Dendritic cell treated with granulocyte-macrophage colony-stimulating factor and Interleukin-4, amounts not matched to agents 40 ng/mL and 50 ng/mL, for 4 days (primary cell): ENCODE measurements at regions not wholly inside any gene's neighbourhood (a gene's known extent, or its start where the extent isn't known, plus 50 kb on each side); places are given as distances from the start of the nearest gene placed in this dataset.
"Not testable (repeated sequence)": the region's sequence is repeated elsewhere in the genome, so short reads cannot be mapped to it uniquely, and the experiment has no call there.

Experiments
- H3K27ac Mint-ChIP-seq: one replicate; pipeline ENCODE4 v1.8.0; 2022; ENCODE audit warnings: mild to moderate bottlenecking, mixed read lengths
- H3K27me3 Mint-ChIP-seq: one replicate; pipeline ENCODE4 v1.8.0; 2022; ENCODE audit warnings: mild to moderate bottlenecking, mixed read lengths
- H3K36me3 Mint-ChIP-seq: one replicate; pipeline ENCODE4 v1.8.0; 2022; ENCODE audit warnings: low read depth, mixed read lengths
- H3K4me1 Mint-ChIP-seq: one replicate; pipeline ENCODE4 v1.8.0; 2022; ENCODE audit warnings: low read depth, mixed read lengths
- H3K4me3 Mint-ChIP-seq: one replicate; pipeline ENCODE4 v1.8.0; 2022; ENCODE audit warnings: mild to moderate bottlenecking, moderate library complexity, mixed read lengths
- H3K9me3 Mint-ChIP-seq: one replicate; pipeline ENCODE4 v1.8.0; 2022; ENCODE audit warnings: mixed read lengths
- intact Hi-C: fragments of 100-400 bp; cut with micrococcal nuclease; formaldehyde crosslinking; loops from one replicate; pipeline ENCODE4 v1.15.0; 2022

GRCh38 chr1:215376544-215377264 lies 190.4 kb upstream of the KCTD3 start:
- no peaks in the 10 kb centered on the region for H3K36me3 Mint-ChIP-seq
- intact Hi-C loops, result no loop called here
- H3K4me3 Mint-ChIP-seq, result no peak overlapping the region
- H3K4me1 Mint-ChIP-seq, result no peaks in the 10 kb centered on the region
- no peaks in the 10 kb centered on the region for H3K9me3 Mint-ChIP-seq
- H3K27ac Mint-ChIP-seq, result no peak overlapping the region
- no peaks in the 10 kb centered on the region for H3K27me3 Mint-ChIP-seq

DNA sequence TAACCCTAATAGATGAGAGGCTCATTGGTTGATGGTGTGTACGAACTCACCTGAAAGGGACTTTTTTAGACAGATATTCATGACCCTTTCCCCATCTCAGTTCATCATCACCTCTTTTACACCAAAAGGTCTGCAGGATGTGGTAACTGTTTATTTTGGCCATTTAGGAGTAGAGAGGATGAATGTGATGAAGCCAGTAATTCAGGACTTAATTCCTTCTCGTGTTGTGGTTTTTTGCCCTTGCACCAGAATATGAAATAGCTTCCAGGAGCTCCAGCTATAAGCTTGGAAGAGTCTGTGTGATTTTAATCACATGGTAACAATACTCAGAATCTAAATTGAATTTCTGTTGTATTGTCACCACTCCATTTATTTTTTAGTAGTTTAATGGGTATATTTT lies 189.4 kb upstream of the KCTD3 start:
- Mint-ChIP-seq H3K27ac (no peak overlapping the region), H3K27me3 (no peaks in the 10 kb centered on the region), H3K9me3 (no peaks in the 10 kb centered on the region), H3K4me1 (no peaks in the 10 kb centered on the region), H3K4me3 (no peak overlapping the region), H3K36me3 (no peaks in the 10 kb centered on the region)
- intact Hi-C loops, result no loop called here

- intact Hi-C loops, result no loop called here
- Mint-ChIP-seq H3K27ac (no peak overlapping the region), H3K9me3 (no peaks in the 10 kb centered on the region), H3K36me3 (no peaks in the 10 kb centered on the region), H3K4me3 (no peak overlapping the region), H3K27me3 (no peaks in the 10 kb centered on the region), H3K4me1 (no peaks in the 10 kb centered on the region)
Observed at GRCh38 chr1:215380566-215380965, 186.5 kb upstream of the KCTD3 start.

- H3K4me1 Mint-ChIP-seq, result no peaks in the 10 kb centered on the region
- H3K36me3 Mint-ChIP-seq, result no peaks in the 10 kb centered on the region
- H3K27ac Mint-ChIP-seq, result no peak overlapping the region
- intact Hi-C loops, result no loop called here
- no peak overlapping the region for H3K4me3 Mint-ChIP-seq
- H3K9me3 Mint-ChIP-seq, result peaks cover 40% of the 10 kb centered on the region
- no peaks in the 10 kb centered on the region for H3K27me3 Mint-ChIP-seq
Observed at GRCh38 chr1:215393476-215393875, 173.6 kb upstream of the KCTD3 start.

DNA sequence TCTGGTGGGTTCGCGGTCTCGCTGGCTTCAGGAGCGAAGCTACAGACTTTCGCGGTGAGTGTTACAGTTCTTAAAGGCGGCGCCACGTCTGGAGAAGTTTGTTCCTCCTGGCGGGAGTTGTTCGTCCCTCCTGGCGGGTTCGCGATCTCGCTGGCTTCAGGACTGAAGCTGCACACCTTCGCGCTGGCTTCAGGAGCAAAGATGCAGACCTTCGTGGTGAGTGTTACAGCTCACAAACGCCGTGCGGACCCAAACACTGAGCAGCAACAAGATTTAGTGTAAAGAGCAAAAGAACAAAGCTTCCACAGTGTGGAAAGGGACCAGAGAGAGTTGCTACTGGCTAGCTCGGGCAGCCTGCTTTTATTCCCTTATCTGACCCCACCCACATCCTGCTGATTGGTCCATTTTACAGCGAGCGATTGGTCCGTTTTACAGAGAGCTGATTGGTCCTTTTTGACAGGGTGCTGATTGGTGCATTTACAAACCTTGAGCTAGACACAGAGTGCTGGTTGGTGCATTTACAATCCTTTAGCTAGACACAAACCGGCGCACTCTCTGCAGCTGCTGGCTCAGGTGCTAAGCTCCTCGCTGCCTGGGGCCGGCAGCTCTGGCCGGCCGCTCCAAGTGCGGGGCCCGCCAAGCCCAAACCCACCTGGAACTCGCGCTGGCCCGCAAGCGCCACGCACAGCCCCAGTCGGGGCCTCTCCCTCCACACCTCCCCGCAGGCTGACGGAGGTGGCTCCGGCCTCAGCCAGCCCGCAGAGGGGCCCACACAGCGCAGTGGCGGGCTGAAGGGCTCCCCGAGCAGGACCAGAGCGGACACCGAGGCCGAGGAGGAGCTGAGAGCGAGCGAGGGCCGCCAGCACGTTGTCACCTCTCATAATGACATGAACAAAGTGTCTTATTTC lies 172.8 kb upstream of the KCTD3 start:
- Mint-ChIP-seq H3K27me3 (no peaks in the 10 kb centered on the region), H3K36me3 (no peaks in the 10 kb centered on the region), H3K27ac (no peak overlapping the region), H3K9me3 (peaks cover 40% of the 10 kb centered on the region), H3K4me3 (no peak overlapping the region), H3K4me1 (no peaks in the 10 kb centered on the region)
- intact Hi-C loops, result no loop called here

DNA sequence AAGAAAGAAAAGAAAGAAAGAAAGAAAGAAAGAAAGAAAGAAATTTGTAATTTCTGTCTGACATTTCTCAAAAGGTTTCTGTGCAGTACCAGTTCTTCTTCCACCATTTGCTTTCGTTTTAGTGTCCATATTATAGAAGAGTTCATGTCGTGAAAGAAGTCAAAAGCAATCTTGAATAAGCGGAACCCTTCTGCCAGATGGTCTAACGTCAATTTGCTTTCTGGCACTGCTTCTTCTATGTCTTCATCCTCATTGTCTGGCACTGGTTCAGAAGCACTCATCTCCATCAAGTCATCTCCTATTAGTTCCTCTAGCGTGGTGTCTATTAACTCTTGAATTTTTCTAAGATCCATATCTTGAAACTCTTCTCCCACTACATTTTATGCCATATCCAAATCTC lies 170.0 kb upstream of the KCTD3 start:
- no peak overlapping the region for H3K27ac Mint-ChIP-seq
- H3K4me1 Mint-ChIP-seq, result no peaks in the 10 kb centered on the region
- no peak overlapping the region for H3K4me3 Mint-ChIP-seq
- peaks cover 31% of the 10 kb centered on the region for H3K9me3 Mint-ChIP-seq
- intact Hi-C loops, result no loop called here
- no peaks in the 10 kb centered on the region for H3K27me3 Mint-ChIP-seq
- no peaks in the 10 kb centered on the region for H3K36me3 Mint-ChIP-seq

GRCh38 chr1:215397843-215398242 lies 169.3 kb upstream of the KCTD3 start:
- H3K9me3 Mint-ChIP-seq, result peaks cover 26% of the 10 kb centered on the region
- intact Hi-C loops, result no loop called here
- H3K4me1 Mint-ChIP-seq, result no peaks in the 10 kb centered on the region
- H3K36me3 Mint-ChIP-seq, result no peaks in the 10 kb centered on the region
- no peak overlapping the region for H3K27ac Mint-ChIP-seq
- H3K4me3 Mint-ChIP-seq, result no peak overlapping the region
- H3K27me3 Mint-ChIP-seq, result no peaks in the 10 kb centered on the region

- intact Hi-C loops, result no loop called here
Observed at GRCh38 chr1:215399787-215400186, 167.3 kb upstream of the KCTD3 start.

DNA sequence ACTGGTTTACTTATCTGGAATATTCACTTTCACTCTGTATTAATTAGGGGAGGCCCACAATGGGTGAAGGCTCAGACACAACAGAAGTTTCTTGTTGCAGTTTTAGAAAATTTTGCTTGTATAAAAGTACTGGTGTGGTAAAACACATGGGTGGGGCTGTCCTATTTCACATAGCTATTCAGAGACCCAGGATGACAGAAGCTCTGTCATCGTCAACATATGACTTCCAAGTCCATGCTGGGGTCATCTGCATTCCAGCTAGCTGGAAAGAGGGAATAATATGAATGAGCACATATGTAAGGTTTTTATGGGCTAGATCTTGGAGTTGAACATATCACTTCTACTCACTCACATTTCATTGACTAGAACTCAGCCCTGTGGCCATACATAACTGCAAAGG lies 166.4 kb upstream of the KCTD3 start:
- Mint-ChIP-seq H3K27ac (no peak overlapping the region), H3K4me3 (no peak overlapping the region), H3K27me3 (no peaks in the 10 kb centered on the region), H3K9me3 (peaks cover 9% of the 10 kb centered on the region), H3K4me1 (no peaks in the 10 kb centered on the region), H3K36me3 (no peaks in the 10 kb centered on the region)
- intact Hi-C loops, result no loop called here

More at GRCh38 chr1:215399787-215400186, 167.3 kb upstream of the KCTD3 start:
- Mint-ChIP-seq H3K4me3 (no peak overlapping the region), H3K36me3 (no peaks in the 10 kb centered on the region), H3K27ac (no peak overlapping the region), H3K27me3 (no peaks in the 10 kb centered on the region), H3K9me3 (peaks cover 9% of the 10 kb centered on the region), H3K4me1 (no peaks in the 10 kb centered on the region)

GRCh38 chr1:215402147-215402546 lies 165.0 kb upstream of the KCTD3 start:
- Mint-ChIP-seq H3K9me3 (no peaks in the 10 kb centered on the region), H3K27me3 (no peaks in the 10 kb centered on the region), H3K27ac (no peak overlapping the region), H3K4me3 (no peak overlapping the region), H3K4me1 (no peaks in the 10 kb centered on the region), H3K36me3 (no peaks in the 10 kb centered on the region)
- intact Hi-C loops, result no loop called here

- no peaks in the 10 kb centered on the region for H3K9me3 Mint-ChIP-seq
- intact Hi-C loops, result no loop called here
- H3K27me3 Mint-ChIP-seq, result no peaks in the 10 kb centered on the region
- H3K4me3 Mint-ChIP-seq, result no peak overlapping the region
- H3K27ac Mint-ChIP-seq, result no peak overlapping the region
- H3K4me1 Mint-ChIP-seq, result no peaks in the 10 kb centered on the region
- H3K36me3 Mint-ChIP-seq, result no peaks in the 10 kb centered on the region
Observed at GRCh38 chr1:215405211-215405610, 161.9 kb upstream of the KCTD3 start.

DNA sequence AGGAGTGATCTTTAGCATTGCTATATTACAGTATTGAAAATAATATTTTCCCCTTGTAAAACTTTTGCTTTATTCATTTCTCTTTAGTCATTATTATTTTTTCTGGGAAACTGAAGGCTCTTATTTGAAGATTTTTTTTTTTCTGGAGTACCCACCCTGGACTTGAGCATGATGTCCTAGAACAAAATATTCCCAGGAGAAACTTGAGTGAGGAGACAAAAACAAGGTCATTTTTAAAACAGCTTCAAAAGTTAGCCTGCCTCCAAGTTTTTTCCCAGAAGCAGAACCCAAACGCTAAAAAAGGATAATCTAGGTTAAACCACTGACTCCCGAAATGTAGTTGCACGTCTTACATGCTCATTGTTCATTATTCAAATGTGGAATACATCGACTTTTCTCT lies 160.2 kb upstream of the KCTD3 start:
- H3K36me3 Mint-ChIP-seq, result no peaks in the 10 kb centered on the region
- H3K9me3 Mint-ChIP-seq, result peaks cover 7% of the 10 kb centered on the region
- H3K27me3 Mint-ChIP-seq, result no peaks in the 10 kb centered on the region
- no peak overlapping the region for H3K4me3 Mint-ChIP-seq
- H3K27ac Mint-ChIP-seq, result no peak overlapping the region
- H3K4me1 Mint-ChIP-seq, result no peaks in the 10 kb centered on the region
- intact Hi-C loops, result no loop called here

GRCh38 chr1:215407575-215407974 lies 159.5 kb upstream of the KCTD3 start:
- H3K4me1 Mint-ChIP-seq, result no peaks in the 10 kb centered on the region
- no peaks in the 10 kb centered on the region for H3K36me3 Mint-ChIP-seq

GRCh38 chr1:215409546-215409945 lies 157.6 kb upstream of the KCTD3 start:
- intact Hi-C loops, H3K4me3 Mint-ChIP-seq, H3K27me3 Mint-ChIP-seq, H3K27ac Mint-ChIP-seq, H3K36me3 Mint-ChIP-seq, H3K4me1 Mint-ChIP-seq: not testable (repeated sequence)
- H3K9me3 Mint-ChIP-seq, result peaks cover 22% of the 10 kb centered on the region

More at GRCh38 chr1:215407575-215407974, 159.5 kb upstream of the KCTD3 start:
- Mint-ChIP-seq H3K27ac (no peak overlapping the region), H3K9me3 (peaks cover 13% of the 10 kb centered on the region), H3K4me3 (no peak overlapping the region), H3K27me3 (no peaks in the 10 kb centered on the region)
- intact Hi-C loops, result no loop called here
